Erythroblast (primary cell): ENCODE measurements at regions not wholly inside any gene's neighbourhood (a gene's known extent, or its start where the extent isn't known, plus 50 kb on each side); places are given as distances from the start of the nearest gene placed in this dataset.

Experiments used
- GATA1 ChIP-seq: IDR thresholded peaks from 2 replicates; pipeline ENCODE4 v1.6.1; 2011; ENCODE audit warnings: low read depth, mild to moderate bottlenecking, control low read depth, low read length, moderate library complexity
- POLR2A ChIP-seq: IDR thresholded peaks from 2 replicates; pipeline ENCODE4 v1.6.1; 2011; ENCODE audit warnings: mild to moderate bottlenecking, low read length

DNA sequence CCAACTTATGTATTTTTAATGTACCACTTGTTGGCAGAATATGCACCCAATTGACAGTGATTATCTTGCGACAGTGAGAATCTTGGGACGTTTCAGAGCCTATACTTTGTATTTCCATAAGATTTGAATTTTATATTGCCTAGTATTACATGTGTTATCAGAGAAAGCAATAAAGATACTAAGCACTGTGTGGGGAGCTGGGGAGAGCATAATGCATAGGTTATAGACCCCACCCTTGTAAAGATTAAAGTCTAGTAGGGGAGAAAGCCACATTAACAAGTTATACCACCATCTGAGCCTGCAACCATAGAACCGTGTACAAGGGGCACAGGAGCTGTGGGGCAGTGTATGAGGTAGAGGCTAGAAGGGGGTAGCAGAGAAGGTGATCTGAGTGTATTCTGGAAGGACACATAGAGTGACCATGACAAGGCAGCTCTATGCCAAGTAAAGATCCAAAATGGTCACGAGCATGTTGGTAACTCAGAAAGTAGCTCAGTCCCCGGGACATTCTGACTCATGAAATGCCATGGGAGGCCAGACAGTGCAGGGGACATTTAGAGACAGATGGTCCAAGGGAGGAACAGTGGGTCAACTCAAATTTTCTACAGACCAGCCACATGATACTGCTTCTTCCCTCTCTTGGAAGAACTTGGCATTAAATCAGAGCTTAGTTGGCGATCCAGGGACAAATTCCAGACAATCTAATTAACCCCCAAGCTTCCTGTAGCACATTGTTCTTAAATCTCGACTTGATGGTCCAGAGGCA, 84.5 kb downstream of the ADRA2A start:
- TF ChIP-seq POLR2A (no peak), GATA1 (no peak)
